ENCODE measurements at regions not wholly inside any gene's neighbourhood (a gene's known extent, or its start where the extent isn't known, plus 50 kb on each side); places are given as distances from the start of the nearest gene placed in this dataset.

- Histone ChIP-seq H3K27me3 (replicated peaks; ENCODE audit: insufficient read depth) (no peaks in the 10 kb centered on the region), H3K9me3 (no peaks in the 10 kb centered on the region), H3K27ac (no peak overlapping the region), H3K4me3 (no peak overlapping the region), H3K36me3 (no peaks in the 10 kb centered on the region), H3K4me1 (ENCODE audit: control insufficient read depth in 1 of 2, low read depth in 2 of 2) (no peaks in the 10 kb centered on the region)
- ATAC-seq (ENCODE audit: insufficient number of reproducible peaks, low FRiP score, low read depth) (no peak), DNase-seq (ENCODE audit: low spot score) (no peak)
- TF ChIP-seq CTCF (IDR thresholded peaks at IDR 0.05) = no peak
These were observed 1334.8 kb downstream of the MRPL39 start for GRCh38 chr21:24272521-24272938.

GRCh38 chr21:24265987-24266386 is 1341.3 kb downstream of the MRPL39 start:
- H3K4me1 ChIP-seq (ENCODE audit: control insufficient read depth in 1 of 2, low read depth in 2 of 2) = no peaks in the 10 kb centered on the region
- H3K27ac ChIP-seq = no peak overlapping the region
- no peaks in the 10 kb centered on the region for H3K36me3 ChIP-seq
- H3K27me3 ChIP-seq (replicated peaks; ENCODE audit: insufficient read depth) = no peaks in the 10 kb centered on the region
- DNase-seq (ENCODE audit: low spot score) = no peak
- H3K4me3 ChIP-seq = no peak overlapping the region
- H3K9me3 ChIP-seq = no peaks in the 10 kb centered on the region
- TF ChIP-seq CTCF (IDR thresholded peaks at IDR 0.05) = no peak
- ATAC-seq (ENCODE audit: insufficient number of reproducible peaks, low FRiP score, low read depth) = no peak

- Histone ChIP-seq H3K9me3 (no peaks in the 10 kb centered on the region), H3K27me3 (replicated peaks; ENCODE audit: insufficient read depth) (no peaks in the 10 kb centered on the region), H3K4me1 (ENCODE audit: control insufficient read depth in 1 of 2, low read depth in 2 of 2) (no peaks in the 10 kb centered on the region), H3K4me3 (no peak overlapping the region), H3K36me3 (no peaks in the 10 kb centered on the region), H3K27ac (no peak overlapping the region)
- TF ChIP-seq CTCF (IDR thresholded peaks at IDR 0.05) = no peak
- DNase-seq (ENCODE audit: low spot score) (no peak), ATAC-seq (ENCODE audit: insufficient number of reproducible peaks, low FRiP score, low read depth) (no peak)
These were observed 1346.5 kb downstream of the MRPL39 start for GRCh38 chr21:24260751-24261150.

GRCh38 chr21:24259241-24259640 is 1348.0 kb downstream of the MRPL39 start:
- TF ChIP-seq CTCF (IDR thresholded peaks at IDR 0.05) = no peak
- Histone ChIP-seq H3K27me3 (replicated peaks; ENCODE audit: insufficient read depth) (no peaks in the 10 kb centered on the region), H3K4me3 (no peak overlapping the region), H3K4me1 (ENCODE audit: control insufficient read depth in 1 of 2, low read depth in 2 of 2) (no peaks in the 10 kb centered on the region), H3K27ac (no peak overlapping the region), H3K9me3 (no peaks in the 10 kb centered on the region), H3K36me3 (no peaks in the 10 kb centered on the region)
- ATAC-seq (ENCODE audit: insufficient number of reproducible peaks, low FRiP score, low read depth) (no peak), DNase-seq (ENCODE audit: low spot score) (no peak)

GRCh38 chr21:24255591-24255990 is 1351.7 kb downstream of the MRPL39 start:
- Histone ChIP-seq H3K4me1 (ENCODE audit: control insufficient read depth in 1 of 2, low read depth in 2 of 2) (no peaks in the 10 kb centered on the region), H3K27me3 (replicated peaks; ENCODE audit: insufficient read depth) (no peaks in the 10 kb centered on the region), H3K36me3 (no peaks in the 10 kb centered on the region), H3K4me3 (no peak overlapping the region), H3K27ac (no peak overlapping the region), H3K9me3 (no peaks in the 10 kb centered on the region)
- DNase-seq (ENCODE audit: low spot score) (no peak), ATAC-seq (ENCODE audit: insufficient number of reproducible peaks, low FRiP score, low read depth) (no peak)
- no peak for TF ChIP-seq CTCF (IDR thresholded peaks at IDR 0.05)
